B cell (primary cell): ENCODE measurements at regions not wholly inside any gene's neighbourhood (a gene's known extent, or its start where the extent isn't known, plus 50 kb on each side); places are given as distances from the start of the nearest gene placed in this dataset.

ENCODE experiments used
- ATAC-seq: fragments of 200-7000 bp; cut with Tn5 transposase; one replicate; pipeline ENCODE4 v1.10.0; 2021; ENCODE audit warnings: low read depth, mild to moderate bottlenecking, moderate number of reproducible peaks, moderate library complexity
- CTCF ChIA-PET: fragments of 350-600 bp; sonication (Branson Sonifier 250); formaldehyde crosslinking; loops from one replicate; lab custom pipeline; 2021; ENCODE audit warnings: antibody characterized with exemption, inconsistent platforms; lab: Charles Lee
- POLR2A ChIA-PET: fragments of 350-600 bp; sonication (Branson Sonifier 250); formaldehyde crosslinking; loops from one replicate; lab custom pipeline; 2021; ENCODE audit warnings: antibody characterized with exemption; lab: Charles Lee
- DNase-seq: peaks from one replicate; pipeline ENCODE4 v3.0.0; 2013
- H2AFZ ChIP-seq: 2 replicates; pipeline ENCODE4 v1.6.1; 2012; ENCODE audit warnings: mild to moderate bottlenecking, low read depth, low read length; ENCODE audit not compliant: insufficient read depth, poor library complexity, severe bottlenecking
- H3K27ac ChIP-seq, 2 donors: 1 replicate in 1 of 2; 2 replicates in 1 of 2; pipeline ENCODE4 v1.5.1; 2012 to 2013; ENCODE audit warnings: low read length in 2 of 2, mild to moderate bottlenecking in 2 of 2, moderate library complexity in 1 of 2
- H3K27me3 ChIP-seq, 4 experiments: fragments of 200-600 bp in 1 of 4; sonication (generic) in 1 of 4; replicated peaks in 1 of 4; 1 replicate in 2 of 4; 2 replicates in 2 of 4; pipeline versions ENCODE4 v1.6.1 to v1.7.0; 2013 to 2016; ENCODE audit warnings: low read length in 3 of 4, mild to moderate bottlenecking in 2 of 4, mixed read lengths in 1 of 4, moderate library complexity in 1 of 4; ENCODE audit not compliant: insufficient read depth in 4 of 4, control insufficient read depth in 3 of 4; ENCODE audit errors: control extremely low read depth in 1 of 4
- H3K36me3 ChIP-seq, 2 experiments: replicated peaks in 1 of 2; 1 replicate in 1 of 2; 2 replicates in 1 of 2; pipeline versions ENCODE4 v1.6.1 to v1.7.1; 2013; ENCODE audit warnings: low read length in 1 of 2; ENCODE audit not compliant: insufficient read depth in 2 of 2, control insufficient read depth in 1 of 2; ENCODE audit errors: control extremely low read depth in 1 of 2, extremely low read depth in 1 of 2
- H3K4me1 ChIP-seq, 2 donors: fragments of 200-600 bp in 1 of 2; sonication (generic) in 1 of 2; 1 replicate in 1 of 2; 2 replicates in 1 of 2; pipeline versions ENCODE4 v1.5.1 to v1.6.1; 2013 to 2017; ENCODE audit warnings: low read length in 2 of 2; ENCODE audit not compliant: control insufficient read depth in 2 of 2, insufficient read depth in 2 of 2
- H3K4me2 ChIP-seq: replicated peaks from 2 replicates; pipeline ENCODE3; 2012; ENCODE audit warnings: mild to moderate bottlenecking, low read depth, low read length; ENCODE audit not compliant: poor library complexity, severe bottlenecking
- H3K4me3 ChIP-seq, 5 experiments: fragments of 200-600 bp in 1 of 5; sonication (generic) in 1 of 5; 1 replicate in 3 of 5; 2 replicates in 2 of 5; pipeline versions ENCODE4 v1.5.1 to v1.7.0; 2011 to 2016; ENCODE audit warnings: low read length in 4 of 5, mild to moderate bottlenecking in 4 of 5, low read depth in 2 of 5, control low read depth in 1 of 5, moderate library complexity in 1 of 5; ENCODE audit not compliant: insufficient read depth in 1 of 5; ENCODE audit errors: control extremely low read depth in 1 of 5, extremely low read depth in 1 of 5
- H3K79me2 ChIP-seq: fragments of 200-600 bp; sonication (generic); one replicate; pipeline ENCODE4 v1.6.0; 2016; ENCODE audit warnings: low read length; ENCODE audit not compliant: control insufficient read depth, insufficient read depth
- H3K9ac ChIP-seq: fragments of 200-600 bp; sonication (generic); 2 replicates; pipeline ENCODE4 v1.6.1; 2017; ENCODE audit warnings: mild to moderate bottlenecking, low read length, moderate library complexity
- H3K9me3 ChIP-seq, 3 donors: one replicate each; pipeline versions ENCODE4 v1.6.1 to v1.7.1; 2013; ENCODE audit warnings: low read length in 2 of 3; ENCODE audit not compliant: control insufficient read depth in 2 of 3, insufficient read depth in 1 of 3; ENCODE audit errors: control extremely low read depth in 1 of 3
- H4K20me1 ChIP-seq: 2 replicates; pipeline ENCODE4 v1.6.0; 2012; ENCODE audit warnings: mild to moderate bottlenecking, low read length; ENCODE audit not compliant: insufficient read depth, control insufficient read depth, poor library complexity, severe bottlenecking
- H3K27ac Mint-ChIP-seq: one replicate; pipeline ENCODE4 v1.8.0; 2021; ENCODE audit warnings: mixed read lengths
- H3K27me3 Mint-ChIP-seq: one replicate; pipeline ENCODE4 v1.8.0; 2021; ENCODE audit warnings: mixed read lengths
- H3K4me1 Mint-ChIP-seq: one replicate; pipeline ENCODE4 v1.8.0; 2021; ENCODE audit warnings: mixed read lengths
- H3K4me3 Mint-ChIP-seq: one replicate; pipeline ENCODE4 v1.8.0; 2021; ENCODE audit warnings: mixed read lengths
- H3K9me3 Mint-ChIP-seq: one replicate; pipeline ENCODE4 v1.8.0; 2022; ENCODE audit warnings: mixed read lengths; ENCODE audit not compliant: insufficient read depth
- CTCF ChIP-seq: fragments of 200-600 bp; IDR thresholded peaks from one replicate; pipeline ENCODE4 v1.8.0; 2022; ENCODE audit warnings: antibody characterized with exemption, mild to moderate bottlenecking
- EZH2 ChIP-seq: IDR thresholded peaks from 2 replicates; pipeline ENCODE4 v1.6.1; 2012; ENCODE audit warnings: borderline replicate concordance, low read depth, mild to moderate bottlenecking, moderate library complexity, low read length; ENCODE audit not compliant: insufficient read depth, poor library complexity, severe bottlenecking
- WGBS: methylation state at CpG from one replicate; pipeline ENCODE4 v1.1.5; 2013; ENCODE audit warnings: missing lambda C conversion rate; ENCODE audit not compliant: insufficient coverage; 5-methylcytosine and 5-hydroxymethylcytosine counted together
- intact Hi-C: fragments of 100-400 bp; cut with micrococcal nuclease; formaldehyde crosslinking; loops from one replicate; pipeline ENCODE4 v1.10.0; 2022

GRCh38 chr2:138123741-138124140 is 159.5 kb downstream of the HNMT start:
- Histone ChIP-seq H3K9me3 (no peaks in the 10 kb centered on the region), H3K79me2 (no peaks in the 10 kb centered on the region), H3K4me3 (no peak overlapping the region), H4K20me1 (no peaks in the 10 kb centered on the region), H3K27me3 (no peaks in the 10 kb centered on the region), H3K9ac (no peak overlapping the region), H3K36me3 (no peaks in the 10 kb centered on the region), H3K4me1 (no peaks in the 10 kb centered on the region), H3K4me2 (no peak overlapping the region), H3K27ac (no peak overlapping the region), H2AFZ (no peak overlapping the region)
- TF ChIP-seq CTCF (no peak), EZH2 (no peak)
- DNase-seq = no peak
- CTCF ChIA-PET = no interaction called here
- Mint-ChIP-seq H3K9me3 (no peaks in the 10 kb centered on the region), H3K4me1 (no peaks in the 10 kb centered on the region), H3K27me3 (peaks cover 4% of the 10 kb centered on the region), H3K27ac (no peak overlapping the region), H3K4me3 (no peak overlapping the region)
- ATAC-seq = no peak
- POLR2A ChIA-PET = no interaction called here
- intact Hi-C loops = no loop called here

GRCh38 chr2:138124521-138124920 is 160.2 kb downstream of the HNMT start:
- POLR2A ChIA-PET = no interaction called here
- Histone ChIP-seq H3K4me2 (no peak overlapping the region), H3K36me3 (no peaks in the 10 kb centered on the region), H4K20me1 (no peaks in the 10 kb centered on the region), H3K4me3 (no peak overlapping the region), H3K9ac (no peak overlapping the region), H3K27me3 (no peaks in the 10 kb centered on the region), H3K4me1 (no peaks in the 10 kb centered on the region), H3K79me2 (no peaks in the 10 kb centered on the region), H2AFZ (no peak overlapping the region), H3K9me3 (no peaks in the 10 kb centered on the region), H3K27ac (no peak overlapping the region)
- intact Hi-C loops = no loop called here
- no peak for ATAC-seq
- no peak for DNase-seq
- H3K9me3 Mint-ChIP-seq = no peaks in the 10 kb centered on the region
- H3K4me1 Mint-ChIP-seq = no peaks in the 10 kb centered on the region
- H3K27ac Mint-ChIP-seq = no peak overlapping the region
- no CpG with 5 or more reads among the region's 2 CpGs for WGBS
- CTCF ChIA-PET = no interaction called here
- TF ChIP-seq CTCF = no peak
- peaks cover 4% of the 10 kb centered on the region for H3K27me3 Mint-ChIP-seq
- no peak overlapping the region for H3K4me3 Mint-ChIP-seq
